ENCODE measurements at regions not wholly inside any gene's neighbourhood (a gene's known extent, or its start where the extent isn't known, plus 50 kb on each side); places are given as distances from the start of the nearest gene placed in this dataset.

DNA sequence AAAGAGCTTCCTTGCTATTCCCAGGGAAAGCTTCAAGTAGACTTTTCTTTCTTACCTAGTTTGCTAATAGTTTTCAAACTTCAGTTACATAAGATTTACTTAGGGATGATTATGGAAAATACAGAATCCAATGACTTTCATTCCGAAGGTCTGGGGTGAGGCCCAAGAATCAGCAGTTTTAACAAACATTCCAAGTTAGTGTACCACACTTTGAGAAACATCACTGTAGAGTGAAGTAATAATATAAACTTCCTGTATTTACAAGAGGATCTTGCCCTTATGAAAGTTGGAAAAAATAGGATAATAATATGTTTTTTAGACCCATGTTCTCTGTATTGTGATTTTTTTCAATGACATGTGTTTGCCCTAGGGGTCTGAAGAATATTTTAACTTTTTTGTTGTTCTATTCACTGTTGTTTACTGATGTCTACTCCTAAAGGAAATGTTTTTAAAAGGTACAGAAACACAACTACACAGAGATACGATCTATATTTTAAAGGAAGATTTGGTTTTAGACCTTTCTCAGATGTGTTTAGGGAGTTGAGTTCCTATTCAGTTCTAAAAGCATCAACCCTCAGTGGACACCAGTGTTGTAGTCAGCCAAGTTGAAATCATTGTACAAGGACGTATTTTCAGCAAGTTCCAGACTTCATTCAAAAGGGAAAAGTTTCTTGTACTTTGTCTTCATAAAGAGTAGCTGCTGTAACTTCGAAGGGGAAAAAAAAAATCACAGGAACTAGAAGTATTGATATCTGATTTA, 295.8 kb upstream of the SLC7A11 start:
- Histone ChIP-seq H3K4me3 (replicated peaks in 1 of 3; ENCODE audit: insufficient read depth in 1 of 3, low read depth in 1 of 3, low read length in 3 of 3) (no peak overlapping the region), H3K36me3 (ENCODE audit: control insufficient read depth in 2 of 2, extremely low read depth in 1 of 2, insufficient read depth in 2 of 2, low read length in 2 of 2) (no peaks in the 10 kb centered on the region), H3K9ac (replicated peaks; ENCODE audit: extremely low read depth, insufficient read depth, low read length) (no peak overlapping the region), H3K4me1 (ENCODE audit: control insufficient read depth, extremely low read depth, insufficient read depth, low read length) (no peaks in the 10 kb centered on the region), H3K27me3 (ENCODE audit: control insufficient read depth in 2 of 2, insufficient read depth in 2 of 2, low read length in 2 of 2) (peaks cover 0 to 12% of the 10 kb centered on the region in 2 experiments), H4K20me1 (replicated peaks; ENCODE audit: control insufficient read depth, extremely low read depth, insufficient read depth, low read length) (no peaks in the 10 kb centered on the region), H3K79me2 (ENCODE audit: control insufficient read depth, insufficient read depth, low read length) (no peaks in the 10 kb centered on the region), H3K9me1 (replicated peaks; ENCODE audit: control insufficient read depth, extremely low read depth, insufficient read depth, low read length) (no peaks in the 10 kb centered on the region), H2AFZ (ENCODE audit: low read depth, low read length) (no peak overlapping the region), H3K27ac (ENCODE audit: insufficient read depth, low read depth, low read length) (no peak overlapping the region), H3K4me2 (ENCODE audit: insufficient read depth, low read length) (no peak overlapping the region), H3K9me3 (replicated peaks; ENCODE audit: control insufficient read depth, insufficient read depth, low read length) (no peaks in the 10 kb centered on the region)
- BruUV-seq (replicated peaks) = no TSS peak
- ChIA-PET POLR2A (no interaction called here), CTCF (interaction anchor here (1.4 kb wide), 2 partner anchors 15 to 17 kb away, joined by 4 to 6 read pairs; no protein-coding TSS in a partner anchor)
- intact Hi-C loops (cut with micrococcal nuclease) = no loop called here
- no peak for DNase-seq (ENCODE audit: low read depth, low spot score)
- FAIRE-seq = no peak
- TF ChIP-seq GATA2 (IDR thresholded peaks at IDR 0.05; ENCODE audit: insufficient read depth, insufficient read length, low read depth, low read length) (no peak), EZH2 (IDR thresholded peaks at IDR 0.05; ENCODE audit: borderline replicate concordance, low read depth, low read length, severe bottlenecking) (no peak), FOS (IDR thresholded peaks at IDR 0.05; ENCODE audit: borderline replicate concordance, insufficient read depth, low read length) (no peak), MYC (IDR thresholded peaks at IDR 0.05; ENCODE audit: low read depth, low read length) (no peak), JUN (IDR thresholded peaks at IDR 0.05; ENCODE audit: borderline replicate concordance, insufficient read depth, insufficient read length, low read depth) (no peak)
- TF ChIP-seq, protein P1, sequence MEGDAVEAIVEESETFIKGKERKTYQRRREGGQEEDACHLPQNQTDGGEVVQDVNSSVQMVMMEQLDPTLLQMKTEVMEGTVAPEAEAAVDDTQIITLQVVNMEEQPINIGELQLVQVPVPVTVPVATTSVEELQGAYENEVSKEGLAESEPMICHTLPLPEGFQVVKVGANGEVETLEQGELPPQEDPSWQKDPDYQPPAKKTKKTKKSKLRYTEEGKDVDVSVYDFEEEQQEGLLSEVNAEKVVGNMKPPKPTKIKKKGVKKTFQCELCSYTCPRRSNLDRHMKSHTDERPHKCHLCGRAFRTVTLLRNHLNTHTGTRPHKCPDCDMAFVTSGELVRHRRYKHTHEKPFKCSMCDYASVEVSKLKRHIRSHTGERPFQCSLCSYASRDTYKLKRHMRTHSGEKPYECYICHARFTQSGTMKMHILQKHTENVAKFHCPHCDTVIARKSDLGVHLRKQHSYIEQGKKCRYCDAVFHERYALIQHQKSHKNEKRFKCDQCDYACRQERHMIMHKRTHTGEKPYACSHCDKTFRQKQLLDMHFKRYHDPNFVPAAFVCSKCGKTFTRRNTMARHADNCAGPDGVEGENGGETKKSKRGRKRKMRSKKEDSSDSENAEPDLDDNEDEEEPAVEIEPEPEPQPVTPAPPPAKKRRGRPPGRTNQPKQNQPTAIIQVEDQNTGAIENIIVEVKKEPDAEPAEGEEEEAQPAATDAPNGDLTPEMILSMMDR (IDR thresholded peaks at IDR 0.05; ENCODE audit: extremely low read depth in 1 of 2, insufficient read depth in 1 of 2, low read depth in 1 of 2, low read length in 2 of 2) = no peak
- TF ChIP-seq, protein P2, sequence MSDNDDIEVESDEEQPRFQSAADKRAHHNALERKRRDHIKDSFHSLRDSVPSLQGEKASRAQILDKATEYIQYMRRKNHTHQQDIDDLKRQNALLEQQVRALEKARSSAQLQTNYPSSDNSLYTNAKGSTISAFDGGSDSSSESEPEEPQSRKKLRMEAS (IDR thresholded peaks at IDR 0.05; ENCODE audit: insufficient read depth, insufficient read length) = no peak
- dilution Hi-C loops (cut with MboI; ENCODE audit: extremely low pct_ligation_motif_present, low sequenced_read_pairs) = no loop called here
